Mammary epithelial cell (primary cell): ENCODE measurements at regions not wholly inside any gene's neighbourhood (a gene's known extent, or its start where the extent isn't known, plus 50 kb on each side); places are given as distances from the start of the nearest gene placed in this dataset.

Experiments
- CTCF ChIP-seq, 2 donors: IDR thresholded peaks in 1 of 2; conservative IDR thresholded peaks in 1 of 2; 2 replicates each; pipeline ENCODE4 v1.5.1; 2011 to 2012; ENCODE audit warnings: inconsistent platforms in 2 of 2, low read length in 2 of 2, mild to moderate bottlenecking in 2 of 2, control low read depth in 1 of 2, low read depth in 1 of 2; ENCODE audit not compliant: insufficient read depth in 1 of 2; ENCODE audit errors: extremely low read depth in 1 of 2
- EZH2 ChIP-seq: IDR thresholded peaks from 2 replicates; pipeline ENCODE4 v1.6.1; 2012; ENCODE audit warnings: low read length, inconsistent platforms, borderline replicate concordance

DNA sequence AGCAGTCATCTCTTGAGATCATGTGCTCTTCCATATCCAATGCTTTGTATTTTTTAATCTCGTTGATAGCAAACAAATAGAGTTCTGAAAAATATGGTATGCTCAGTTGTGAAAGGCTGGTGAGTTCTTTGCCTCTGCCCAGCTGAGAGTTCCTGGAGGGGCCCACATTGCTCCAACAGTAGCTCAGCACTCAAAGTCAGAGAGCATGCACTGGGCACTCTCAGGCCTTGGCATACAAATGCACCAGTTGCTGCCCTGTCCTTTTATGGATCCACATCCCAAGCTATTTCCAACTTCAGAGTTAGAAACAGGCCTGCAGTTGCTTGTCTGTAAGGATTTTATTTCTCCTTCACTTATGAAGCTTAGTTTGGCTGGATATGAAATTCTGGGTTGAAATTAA, 181.7 kb upstream of the CHRNA7 start:
- TF ChIP-seq CTCF (conservative IDR thresholded peaks at IDR 0.05 in 1 of 2, IDR thresholded peaks at IDR 0.05 in 1 of 2; ENCODE audit: extremely low read depth in 1 of 2, insufficient read depth in 1 of 2, low read depth in 1 of 2, low read length in 2 of 2) (no peak), EZH2 (no peak)
